PC-9 (cell line): ENCODE measurements at regions not wholly inside any gene's neighbourhood (a gene's known extent, or its start where the extent isn't known, plus 50 kb on each side); places are given as distances from the start of the nearest gene placed in this dataset.

Experiments
- BruUV-seq: library from RNA; stranded (reverse); fragments of 400-500 nt; replicated peaks from 2 replicates; lab custom pipeline; 2021; lab: Mats Ljungman, UMichigan
- CTCF ChIA-PET: fragments of 300-600 bp; sonication (Branson Sonifier 250); formaldehyde crosslinking; loops from one replicate; lab custom pipeline; 2022; ENCODE audit warnings: antibody characterized with exemption; lab: Charles Lee
- POLR2A ChIA-PET: fragments of 300-600 bp; sonication (Branson Sonifier 250); formaldehyde crosslinking; loops from one replicate; lab custom pipeline; 2022; ENCODE audit warnings: antibody characterized with exemption; ENCODE audit not compliant: unreplicated experiment; lab: Charles Lee
- DNase-seq, 2 experiments: peaks; one replicate each; pipeline versions ENCODE4 v3.0.0 to v3.0.0-alpha.2; 2015 to 2022; ENCODE audit warnings: mixed read lengths in 1 of 2
- H2AFZ ChIP-seq: fragments of 200-600 bp; sonication (generic); 2 replicates; pipeline ENCODE4 v1.8.1; 2017; ENCODE audit warnings: antibody characterized with exemption
- H3F3A ChIP-seq: fragments of 200-600 bp; sonication (generic); 2 replicates; pipeline ENCODE4 v1.8.1; 2017; ENCODE audit warnings: antibody characterized with exemption, mild to moderate bottlenecking, low read depth; ENCODE audit not compliant: insufficient read depth
- H3K27ac ChIP-seq: fragments of 200-600 bp; sonication (generic); 2 replicates; pipeline ENCODE4 v1.6.1; 2016; ENCODE audit warnings: mixed run types
- H3K27me3 ChIP-seq: fragments of 200-600 bp; sonication (generic); 2 replicates; pipeline ENCODE4 v1.6.1; 2016; ENCODE audit warnings: low read depth, mixed run types; ENCODE audit not compliant: insufficient read depth
- H3K36me3 ChIP-seq: fragments of 200-600 bp; sonication (generic); 2 replicates; pipeline ENCODE4 v1.6.1; 2016; ENCODE audit warnings: low read depth, mixed run types
- H3K4me1 ChIP-seq: fragments of 200-600 bp; sonication (generic); replicated peaks from 2 replicates; pipeline ENCODE4 v1.6.1; 2016; ENCODE audit warnings: mixed run types; ENCODE audit not compliant: insufficient read depth
- H3K4me2 ChIP-seq: fragments of 200-600 bp; sonication (generic); 2 replicates; pipeline ENCODE4 v1.6.1; 2017; ENCODE audit warnings: mixed run types
- H3K4me3 ChIP-seq: fragments of 200-600 bp; sonication (generic); 2 replicates; pipeline ENCODE4 v1.6.1; 2016; ENCODE audit warnings: mixed run types
- H3K79me2 ChIP-seq: fragments of 200-600 bp; sonication (generic); 2 replicates; pipeline ENCODE4 v1.6.1; 2017; ENCODE audit warnings: low read depth, mixed run types
- H3K9me2 ChIP-seq: fragments of 200-600 bp; sonication (generic); 2 replicates; pipeline ENCODE4 v1.8.1; 2017; ENCODE audit warnings: mild to moderate bottlenecking; ENCODE audit not compliant: insufficient read depth
- H3K9me3 ChIP-seq: fragments of 200-600 bp; sonication (generic); 2 replicates; pipeline ENCODE4 v1.8.1; 2016; ENCODE audit warnings: low read depth; ENCODE audit not compliant: insufficient read depth
- H4K20me1 ChIP-seq: fragments of 200-600 bp; sonication (generic); 2 replicates; pipeline ENCODE4 v1.8.1; 2017; ENCODE audit not compliant: insufficient read depth
- CTCF ChIP-seq: fragments of 200-600 bp; sonication (generic); conservative IDR thresholded peaks from 2 replicates; pipeline ENCODE4 v1.6.1; 2017; ENCODE audit warnings: mixed run types, antibody characterized with exemption, mild to moderate bottlenecking, moderate library complexity
- EZH2 ChIP-seq: fragments of 200-600 bp; sonication (generic); IDR thresholded peaks from 2 replicates; pipeline ENCODE4 v1.8.0; 2017; ENCODE audit warnings: antibody characterized with exemption, low read depth
- intact Hi-C: fragments of 100-400 bp; cut with micrococcal nuclease; formaldehyde crosslinking; loops from one replicate; pipeline ENCODE4 v1.10.0; 2022; ENCODE audit not compliant: unreplicated experiment

- TF ChIP-seq CTCF (no peak), EZH2 (no peak)
- BruUV-seq: no TSS peak
- Histone ChIP-seq H3K36me3 (no peaks in the 10 kb centered on the region), H3F3A (no peaks in the 10 kb centered on the region), H2AFZ (no peak overlapping the region), H3K27me3 (no peaks in the 10 kb centered on the region), H3K4me3 (no peak overlapping the region), H3K79me2 (no peaks in the 10 kb centered on the region), H3K4me2 (no peak overlapping the region), H3K27ac (no peak overlapping the region), H3K4me1 (no peaks in the 10 kb centered on the region), H3K9me3 (no peaks in the 10 kb centered on the region), H3K9me2 (no peaks in the 10 kb centered on the region), H4K20me1 (no peaks in the 10 kb centered on the region)
- intact Hi-C loops: no loop called here
- CTCF ChIA-PET: no interaction called here
- POLR2A ChIA-PET: no interaction called here
- DNase-seq: no peak
Measured at GRCh38 chr13:40479196-40479845, 187.1 kb downstream of the FOXO1 start.

- H3K27me3 ChIP-seq: no peaks in the 10 kb centered on the region
- H3K4me2 ChIP-seq: no peak overlapping the region
- no peak overlapping the region for H3K4me3 ChIP-seq
- no peak for TF ChIP-seq CTCF
- TF ChIP-seq EZH2: no peak
- H3K4me1 ChIP-seq: no peaks in the 10 kb centered on the region
- no peak overlapping the region for H2AFZ ChIP-seq
- H3K36me3 ChIP-seq: no peaks in the 10 kb centered on the region
- no peak overlapping the region for H3K27ac ChIP-seq
- CTCF ChIA-PET: no interaction called here
- intact Hi-C loops: no loop called here
- H3K9me2 ChIP-seq: no peaks in the 10 kb centered on the region
- BruUV-seq: no TSS peak
- POLR2A ChIA-PET: no interaction called here
- no peaks in the 10 kb centered on the region for H3K79me2 ChIP-seq
- H4K20me1 ChIP-seq: no peaks in the 10 kb centered on the region
- no peak for DNase-seq
- H3K9me3 ChIP-seq: no peaks in the 10 kb centered on the region
- H3F3A ChIP-seq: no peaks in the 10 kb centered on the region
Measured at GRCh38 chr13:40480012-40480914, 186.2 kb downstream of the FOXO1 start.

GRCh38 chr13:40480915-40481516 lies 185.4 kb downstream of the FOXO1 start:
- H3K36me3 ChIP-seq: no peaks in the 10 kb centered on the region
- no peaks in the 10 kb centered on the region for H3K4me1 ChIP-seq
- no TSS peak for BruUV-seq
- H3K4me2 ChIP-seq: no peak overlapping the region
- H3K9me2 ChIP-seq: no peaks in the 10 kb centered on the region
- DNase-seq: no peak
- intact Hi-C loops: no loop called here
- H3K27ac ChIP-seq: no peak overlapping the region
- ChIA-PET POLR2A (no interaction called here), CTCF (no interaction called here)
- H3K4me3 ChIP-seq: no peak overlapping the region
- no peaks in the 10 kb centered on the region for H4K20me1 ChIP-seq
- no peak for TF ChIP-seq CTCF
- TF ChIP-seq EZH2: no peak
- H3F3A ChIP-seq: no peaks in the 10 kb centered on the region
- no peaks in the 10 kb centered on the region for H3K9me3 ChIP-seq
- H2AFZ ChIP-seq: no peak overlapping the region
- H3K79me2 ChIP-seq: no peaks in the 10 kb centered on the region
- H3K27me3 ChIP-seq: no peaks in the 10 kb centered on the region
